Epithelial cell of proximal tubule (primary cell): ENCODE measurements at regions not wholly inside any gene's neighbourhood (a gene's known extent, or its start where the extent isn't known, plus 50 kb on each side); places are given as distances from the start of the nearest gene placed in this dataset.

ENCODE experiments used
- DNase-seq: peaks from one replicate; pipeline ENCODE4 v3.0.0-alpha.2; 2011; ENCODE audit warnings: low read depth
- H3K4me3 ChIP-seq: 2 replicates; pipeline ENCODE4 v1.5.1; 2011; ENCODE audit warnings: low read depth, mild to moderate bottlenecking, low read length
- TF ChIP-seq, protein P1 (sequence below): conservative IDR thresholded peaks from 2 replicates; pipeline ENCODE4 v1.5.1; 2012; ENCODE audit warnings: low read depth, mild to moderate bottlenecking, low read length

DNA sequence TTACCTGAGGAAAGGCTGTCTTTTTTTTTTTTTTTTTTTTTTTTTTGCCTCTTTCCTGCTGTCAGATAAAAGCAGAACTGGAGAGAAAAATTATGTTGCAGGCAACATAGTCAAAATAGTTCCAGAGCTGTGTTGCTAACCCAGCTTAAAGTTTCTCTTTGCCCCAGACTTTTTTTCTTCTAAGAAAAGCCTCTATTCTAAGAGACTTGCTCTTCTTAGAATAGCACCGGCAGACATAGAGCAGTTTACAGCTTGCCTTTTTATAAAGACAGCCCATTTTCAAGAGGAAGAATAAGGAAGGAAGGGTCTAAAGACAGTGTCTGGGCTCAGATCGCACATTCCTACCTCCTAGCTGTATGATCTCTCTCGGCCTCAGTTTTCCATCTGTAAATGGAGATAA lies 88.7 kb downstream of the TENT5C start:
- H3K4me3 ChIP-seq = no peak overlapping the region
- no peak for DNase-seq
- TF ChIP-seq, protein P1, sequence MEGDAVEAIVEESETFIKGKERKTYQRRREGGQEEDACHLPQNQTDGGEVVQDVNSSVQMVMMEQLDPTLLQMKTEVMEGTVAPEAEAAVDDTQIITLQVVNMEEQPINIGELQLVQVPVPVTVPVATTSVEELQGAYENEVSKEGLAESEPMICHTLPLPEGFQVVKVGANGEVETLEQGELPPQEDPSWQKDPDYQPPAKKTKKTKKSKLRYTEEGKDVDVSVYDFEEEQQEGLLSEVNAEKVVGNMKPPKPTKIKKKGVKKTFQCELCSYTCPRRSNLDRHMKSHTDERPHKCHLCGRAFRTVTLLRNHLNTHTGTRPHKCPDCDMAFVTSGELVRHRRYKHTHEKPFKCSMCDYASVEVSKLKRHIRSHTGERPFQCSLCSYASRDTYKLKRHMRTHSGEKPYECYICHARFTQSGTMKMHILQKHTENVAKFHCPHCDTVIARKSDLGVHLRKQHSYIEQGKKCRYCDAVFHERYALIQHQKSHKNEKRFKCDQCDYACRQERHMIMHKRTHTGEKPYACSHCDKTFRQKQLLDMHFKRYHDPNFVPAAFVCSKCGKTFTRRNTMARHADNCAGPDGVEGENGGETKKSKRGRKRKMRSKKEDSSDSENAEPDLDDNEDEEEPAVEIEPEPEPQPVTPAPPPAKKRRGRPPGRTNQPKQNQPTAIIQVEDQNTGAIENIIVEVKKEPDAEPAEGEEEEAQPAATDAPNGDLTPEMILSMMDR = no peak

DNA sequence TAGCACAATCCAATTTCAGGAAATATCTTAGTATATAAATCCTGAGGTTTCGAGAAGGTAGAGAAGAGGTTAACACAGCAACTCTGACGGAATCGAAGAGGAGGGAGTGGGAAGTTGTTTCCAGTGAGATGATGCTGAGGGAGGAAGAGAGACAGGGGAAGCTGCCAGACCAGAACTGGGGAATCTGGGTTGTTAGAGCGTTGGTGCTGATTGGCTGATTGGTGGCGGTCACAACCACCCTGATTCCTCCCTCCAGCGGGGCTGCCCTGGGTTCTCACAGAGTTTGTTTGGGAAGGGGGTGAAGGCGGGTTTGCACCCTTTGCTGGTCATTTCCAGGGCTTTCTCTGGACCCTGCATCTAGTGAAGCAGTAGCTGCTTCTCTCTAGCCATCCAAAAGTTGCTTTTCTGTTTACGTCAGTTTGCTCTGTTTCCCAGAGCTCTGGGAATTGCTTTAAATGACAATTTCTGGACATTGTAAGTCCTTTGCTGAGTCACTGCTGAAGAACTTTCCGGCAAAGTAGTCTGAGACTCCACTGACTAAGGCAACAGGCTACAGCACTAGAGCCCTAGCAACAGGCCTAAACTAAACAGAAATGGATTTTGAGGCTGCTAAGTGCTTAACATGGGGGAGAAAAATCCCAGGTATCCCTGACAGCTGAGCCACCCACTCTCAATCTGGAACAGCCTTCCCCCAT lies 90.1 kb downstream of the TENT5C start:
- TF ChIP-seq, protein P1 = no peak
- no peak overlapping the region for H3K4me3 ChIP-seq
- peak; percentile 19 for DNase-seq

DNA sequence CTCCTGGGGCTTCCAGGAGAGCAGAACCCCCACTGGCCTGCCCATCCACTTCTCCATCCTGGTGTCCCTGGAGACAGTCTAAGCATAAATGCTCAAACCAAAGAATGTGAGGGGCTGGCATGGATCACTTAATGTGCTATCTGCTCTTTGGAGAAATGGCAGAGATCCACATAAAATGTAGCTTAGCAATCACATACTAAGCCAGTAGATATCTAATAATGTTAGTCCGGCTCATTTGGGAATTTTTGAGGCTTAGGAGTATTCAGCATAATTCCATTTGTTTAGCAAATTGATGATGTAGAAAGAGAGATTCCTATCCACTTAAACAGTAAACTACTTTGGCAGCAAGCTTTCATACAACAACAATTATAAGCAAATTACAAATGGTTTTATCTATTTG lies 90.7 kb downstream of the TENT5C start:
- no peak for DNase-seq
- H3K4me3 ChIP-seq = no peak overlapping the region
- TF ChIP-seq, protein P1 = no peak

DNA sequence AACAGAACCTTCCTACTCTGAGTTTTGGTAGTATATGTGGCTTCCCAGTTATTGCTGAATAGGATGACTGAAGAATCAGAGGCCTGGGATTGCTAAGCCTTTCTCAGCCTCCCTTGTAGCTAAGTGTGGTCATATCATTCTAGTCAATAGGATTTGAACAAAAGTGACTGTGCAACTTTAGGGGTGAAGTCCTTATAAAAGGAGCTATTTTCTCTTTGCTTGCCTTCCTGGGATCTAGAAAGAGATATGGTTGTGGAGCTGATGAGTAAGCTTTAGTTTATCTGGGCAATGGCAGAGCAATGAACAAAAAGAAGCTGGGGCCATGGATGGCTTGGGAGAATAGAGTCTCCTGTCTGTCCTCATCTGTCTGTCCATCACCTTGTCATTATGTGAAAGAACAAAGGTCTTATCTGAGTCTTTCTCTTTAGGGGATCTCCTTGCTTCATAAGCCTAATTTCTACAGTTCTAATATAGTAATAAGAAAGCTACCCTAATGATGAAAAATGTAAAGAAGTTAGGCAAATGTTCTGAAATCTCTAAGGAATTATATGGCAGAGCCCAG lies 91.5 kb downstream of the TENT5C start:
- no peak overlapping the region for H3K4me3 ChIP-seq
- TF ChIP-seq, protein P1 = no peak
- DNase-seq = no peak

DNA sequence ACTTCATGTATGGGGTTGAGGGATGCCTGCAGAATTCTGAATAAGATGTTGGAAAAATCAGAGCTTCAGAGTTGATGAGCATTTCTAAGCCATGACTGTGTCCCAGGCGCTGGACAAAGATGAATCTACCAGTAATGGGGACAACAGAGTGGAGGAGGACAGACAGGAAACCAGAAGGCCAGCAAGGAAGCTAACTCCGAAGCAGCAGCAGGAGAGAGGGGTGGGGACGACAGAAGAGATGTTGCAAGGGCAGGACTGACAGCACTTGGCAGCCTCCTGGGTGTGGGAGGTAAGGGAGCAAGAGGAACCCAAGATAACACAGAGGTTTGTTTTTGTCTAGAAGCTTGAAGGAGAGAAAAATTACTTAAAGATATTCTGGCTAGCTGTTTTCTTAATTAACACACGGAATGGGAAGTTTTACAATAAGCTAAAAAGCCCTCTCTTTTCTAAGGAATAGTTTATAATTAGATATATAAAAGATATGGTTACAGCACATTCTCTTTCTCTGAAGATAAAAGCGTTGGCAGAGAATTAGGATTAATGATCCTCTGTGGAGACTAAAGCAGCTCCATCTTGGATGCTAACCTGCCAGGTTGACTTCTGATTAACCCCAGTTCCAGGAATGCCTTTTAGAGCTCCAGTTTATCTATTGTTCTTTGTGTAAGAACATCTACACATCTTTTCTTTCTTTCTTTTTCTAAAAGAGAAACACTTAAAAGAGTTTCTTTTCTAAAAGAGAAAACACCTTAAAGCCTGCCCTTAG lies 92.7 kb downstream of the TENT5C start:
- TF ChIP-seq, protein P1 = no peak

DNA sequence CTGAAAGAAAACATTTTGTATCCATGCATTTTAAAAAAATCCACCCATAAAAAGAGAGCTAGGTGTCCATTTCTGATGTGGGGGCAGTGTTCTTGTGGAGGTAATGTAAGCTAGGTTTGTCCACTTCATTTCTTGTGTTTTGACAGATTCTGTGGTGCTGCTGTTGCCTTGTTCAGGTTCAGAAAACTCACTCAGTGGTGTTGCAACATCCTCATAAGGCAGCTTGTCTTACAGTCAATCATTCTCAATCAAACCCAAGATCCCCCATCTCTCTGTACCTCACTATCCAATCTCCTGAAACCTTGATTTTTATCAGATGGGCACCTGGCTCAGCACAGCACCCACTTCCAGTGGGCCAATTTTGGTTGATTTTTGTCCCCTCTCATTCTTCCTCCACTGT lies 94.1 kb downstream of the TENT5C start:
- TF ChIP-seq, protein P1 = no peak
- H3K4me3 ChIP-seq = no peak overlapping the region
- no peak for DNase-seq

More for the DNA sequence above, 92.7 kb downstream of the TENT5C start:
- H3K4me3 ChIP-seq = no peak overlapping the region
- no peak for DNase-seq
